ENCODE measurements at regions not wholly inside any gene's neighbourhood (a gene's known extent, or its start where the extent isn't known, plus 50 kb on each side); places are given as distances from the start of the nearest gene placed in this dataset.

- no peak for TF ChIP-seq POLR2A (IDR thresholded peaks at IDR 0.05)
- no peak for TF ChIP-seq CTCF (IDR thresholded peaks at IDR 0.05 in 8 of 11, conservative IDR thresholded peaks at IDR 0.05 in 3 of 11)
- no peak for TF ChIP-seq POLR2AphosphoS5 (IDR thresholded peaks at IDR 0.05)
Measured at GRCh38 chr4:79016878-79017277, 77.6 kb upstream of the PAQR3 start.
